SK-N-SH (cell line): ENCODE measurements at regions not wholly inside any gene's neighbourhood (a gene's known extent, or its start where the extent isn't known, plus 50 kb on each side); places are given as distances from the start of the nearest gene placed in this dataset.

ENCODE experiments used
- CTCF ChIA-PET: fragments of 300-600, 350-600 bp; formaldehyde crosslinking; extraction: SDS; loops from one replicate; lab custom pipeline; 2021; lab: Yijun Ruan, JAX
- POLR2A ChIA-PET: fragments of 350-600 bp; sonication (Branson Sonifier 250); formaldehyde crosslinking; extraction: SDS; loops from one replicate; lab custom pipeline; 2020; ENCODE audit warnings: antibody characterized with exemption, inconsistent platforms; lab: Yijun Ruan, JAX
- DNase-seq: peaks from one replicate; pipeline ENCODE4 v3.0.0; 2012
- H2AFZ ChIP-seq: fragments of 200-600 bp; sonication (generic); 2 replicates; pipeline ENCODE4 v1.8.1; 2016; ENCODE audit warnings: antibody characterized with exemption, mild to moderate bottlenecking, low read depth
- H3F3A ChIP-seq: fragments of 200-600 bp; sonication (generic); replicated peaks from 2 replicates; pipeline ENCODE3; 2016; ENCODE audit warnings: antibody characterized with exemption, mild to moderate bottlenecking; ENCODE audit not compliant: insufficient read depth
- H3K27ac ChIP-seq, 2 experiments: fragments of 200-500 bp in 1 of 2; fragments of 200-600 bp in 1 of 2; sonication (Bioruptor generic) in 1 of 2; sonication (generic), shearing (Covaris generic) in 1 of 2; 2 replicates each; pipeline versions ENCODE4 v1.5.1 to v1.6.1; 2014 to 2016; ENCODE audit warnings: low read depth in 2 of 2, inconsistent platforms in 1 of 2, low read length in 1 of 2, mild to moderate bottlenecking in 1 of 2, mixed read lengths in 1 of 2
- H3K27me3 ChIP-seq: fragments of 200-600 bp; sonication (generic), shearing (Covaris generic); 2 replicates; pipeline ENCODE4 v1.6.1; 2016; ENCODE audit warnings: mixed run types; ENCODE audit not compliant: insufficient read depth
- H3K36me3 ChIP-seq, 2 experiments: fragments of 200-500 bp in 1 of 2; fragments of 200-600 bp in 1 of 2; sonication (Bioruptor generic) in 1 of 2; sonication (generic) in 1 of 2; replicated peaks in 1 of 2; 2 replicates each; pipeline versions ENCODE3 to v1.5.1; 2014 to 2016; ENCODE audit warnings: low read length in 1 of 2, mild to moderate bottlenecking in 1 of 2; ENCODE audit not compliant: insufficient read depth in 2 of 2, control insufficient read depth in 1 of 2
- H3K4me1 ChIP-seq, 2 experiments: fragments of 200-500 bp in 1 of 2; fragments of 200-600 bp in 1 of 2; sonication (Bioruptor generic) in 1 of 2; sonication (generic), shearing (Covaris generic) in 1 of 2; 2 replicates each; pipeline versions ENCODE4 v1.5.1 to v1.6.1; 2014 to 2016; ENCODE audit warnings: low read depth in 1 of 2, low read length in 1 of 2, mixed run types in 1 of 2; ENCODE audit not compliant: insufficient read depth in 2 of 2, control insufficient read depth in 1 of 2
- H3K4me2 ChIP-seq: fragments of 200-600 bp; sonication (generic), shearing (Covaris generic); 2 replicates; pipeline ENCODE4 v1.6.1; 2017; ENCODE audit warnings: mixed run types
- H3K4me3 ChIP-seq, 2 experiments: fragments of 200-500 bp in 1 of 2; fragments of 200-600 bp in 1 of 2; sonication (Bioruptor generic) in 1 of 2; sonication (generic), shearing (Covaris generic) in 1 of 2; 2 replicates each; pipeline versions ENCODE4 v1.5.1 to v1.8.1; 2014 to 2016; ENCODE audit warnings: low read depth in 2 of 2, inconsistent platforms in 1 of 2, low read length in 1 of 2, mild to moderate bottlenecking in 1 of 2, mixed read lengths in 1 of 2, moderate library complexity in 1 of 2
- H3K79me2 ChIP-seq: fragments of 200-600 bp; sonication (generic); 2 replicates; pipeline ENCODE4 v1.8.1; 2017; ENCODE audit warnings: mild to moderate bottlenecking; ENCODE audit not compliant: insufficient read depth
- H3K9ac ChIP-seq: fragments of 200-600 bp; sonication (generic); 2 replicates; pipeline ENCODE4 v1.6.1; 2017; ENCODE audit warnings: mixed run types
- H3K9me2 ChIP-seq: fragments of 200-600 bp; sonication (generic); 2 replicates; pipeline ENCODE4 v1.6.1; 2017; ENCODE audit warnings: mixed run types
- H3K9me3 ChIP-seq: fragments of 200-600 bp; sonication (generic); 2 replicates; pipeline ENCODE4 v1.6.1; 2017; ENCODE audit warnings: mixed run types, mild to moderate bottlenecking, moderate library complexity
- H4K20me1 ChIP-seq: fragments of 200-600 bp; sonication (generic); 2 replicates; pipeline ENCODE4 v1.6.1; 2017; ENCODE audit warnings: mild to moderate bottlenecking, mixed run types; ENCODE audit not compliant: insufficient read depth
- EP300 ChIP-seq, 2 experiments: IDR thresholded peaks; 2 replicates each; pipeline versions ENCODE4 v1.4.0 to v1.6.1; 2012; ENCODE audit warnings: borderline replicate concordance in 1 of 2, low read depth in 1 of 2, low read length in 1 of 2
- EZH2phosphoT487 ChIP-seq: fragments of 200-600 bp; sonication (generic); IDR thresholded peaks from 2 replicates; pipeline ENCODE4 v1.6.1; 2017; ENCODE audit warnings: low read depth, mixed run types, mild to moderate bottlenecking, antibody characterized with exemption, moderate library complexity, borderline replicate concordance
- FOSL2 ChIP-seq: IDR thresholded peaks from 2 replicates; pipeline ENCODE4 v1.4.0; 2012; ENCODE audit warnings: low read depth, mild to moderate bottlenecking, moderate library complexity, borderline replicate concordance
- FOXM1 ChIP-seq: IDR thresholded peaks from 2 replicates; pipeline ENCODE4 v1.4.0; 2012; ENCODE audit warnings: low read depth, mild to moderate bottlenecking
- GABPA ChIP-seq: IDR thresholded peaks from 2 replicates; pipeline ENCODE4 v1.4.0; 2012; ENCODE audit warnings: low read depth, mild to moderate bottlenecking
- GATA2 ChIP-seq: sonication (generic); formaldehyde crosslinking; IDR thresholded peaks from 2 replicates; pipeline ENCODE4 v1.5.0; 2020; ENCODE audit warnings: mild to moderate bottlenecking, missing genetic modification reagents
- IRF3 ChIP-seq: fragments of 150-350 bp; IDR thresholded peaks from 2 replicates; pipeline ENCODE4 v1.6.1; 2016; ENCODE audit warnings: mild to moderate bottlenecking, low read depth, low read length
- JUND ChIP-seq: IDR thresholded peaks from 2 replicates; pipeline ENCODE4 v1.4.0; 2012
- POLR2AphosphoS5 ChIP-seq: IDR thresholded peaks from 2 replicates; pipeline ENCODE4 v1.6.1; 2012; ENCODE audit warnings: low read depth, low read length
- RFX5 ChIP-seq: IDR thresholded peaks from 2 replicates; pipeline ENCODE4 v1.6.1; 2012; ENCODE audit warnings: mild to moderate bottlenecking, improper control_type of control experiment, low read length
- SIN3A ChIP-seq: IDR thresholded peaks from 2 replicates; pipeline ENCODE4 v1.6.1; 2012; ENCODE audit warnings: low read depth, mild to moderate bottlenecking, low read length, moderate library complexity, borderline replicate concordance
- SMC3 ChIP-seq: IDR thresholded peaks from 2 replicates; pipeline ENCODE4 v1.6.1; 2012; ENCODE audit warnings: low read depth, low read length, improper control_type of control experiment
- USF2 ChIP-seq: fragments of 150-350 bp; IDR thresholded peaks from 2 replicates; pipeline ENCODE4 v1.6.1; 2017; ENCODE audit warnings: antibody characterized with exemption, low read length, low read depth, borderline replicate concordance
- YY1 ChIP-seq: IDR thresholded peaks from 2 replicates; pipeline ENCODE4 v1.4.0; 2012; ENCODE audit warnings: low read depth, mild to moderate bottlenecking
- WGBS: methylation state at CpG from one replicate; pipeline ENCODE4 v1.1.6; 2017; ENCODE audit warnings: low lambda C conversion rate; 5-methylcytosine and 5-hydroxymethylcytosine counted together
- TF ChIP-seq, protein P1 (sequence below): IDR thresholded peaks from 2 replicates; pipeline ENCODE4 v1.6.1; 2012; ENCODE audit warnings: mild to moderate bottlenecking, low read depth, low read length, moderate library complexity
- TF ChIP-seq, protein P2 (sequence below): IDR thresholded peaks from 2 replicates; pipeline ENCODE4 v1.4.0; 2012; ENCODE audit warnings: low read depth, borderline replicate concordance
- TF ChIP-seq, protein P3 (sequence below): fragments of 200-600 bp; sonication (generic); IDR thresholded peaks from 2 replicates; pipeline ENCODE4 v1.6.1; 2017; ENCODE audit warnings: antibody characterized with exemption, mild to moderate bottlenecking, moderate library complexity
- TF ChIP-seq, protein P4 (sequence below): IDR thresholded peaks from 2 replicates; pipeline ENCODE4; 2012

DNA sequence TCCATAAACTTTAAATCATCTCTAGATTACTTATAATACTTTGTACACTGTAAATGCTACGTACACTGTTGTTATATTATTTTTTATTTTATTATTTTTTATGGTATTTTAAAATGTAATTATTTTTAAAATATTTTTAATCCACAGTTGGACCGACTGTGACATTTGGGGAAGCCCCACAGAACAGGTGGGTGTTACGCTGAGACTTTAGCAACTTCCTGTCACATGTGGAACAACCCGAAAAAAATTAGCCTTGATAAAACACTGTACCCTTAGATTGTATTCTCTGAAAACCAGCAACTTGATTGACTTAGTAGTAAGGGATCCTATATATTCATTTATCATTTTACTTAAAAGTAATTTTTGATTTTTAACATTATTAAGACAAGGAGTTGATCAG is 1755.7 kb upstream of the SEL1L start (continued):
- TF ChIP-seq, protein P1, sequence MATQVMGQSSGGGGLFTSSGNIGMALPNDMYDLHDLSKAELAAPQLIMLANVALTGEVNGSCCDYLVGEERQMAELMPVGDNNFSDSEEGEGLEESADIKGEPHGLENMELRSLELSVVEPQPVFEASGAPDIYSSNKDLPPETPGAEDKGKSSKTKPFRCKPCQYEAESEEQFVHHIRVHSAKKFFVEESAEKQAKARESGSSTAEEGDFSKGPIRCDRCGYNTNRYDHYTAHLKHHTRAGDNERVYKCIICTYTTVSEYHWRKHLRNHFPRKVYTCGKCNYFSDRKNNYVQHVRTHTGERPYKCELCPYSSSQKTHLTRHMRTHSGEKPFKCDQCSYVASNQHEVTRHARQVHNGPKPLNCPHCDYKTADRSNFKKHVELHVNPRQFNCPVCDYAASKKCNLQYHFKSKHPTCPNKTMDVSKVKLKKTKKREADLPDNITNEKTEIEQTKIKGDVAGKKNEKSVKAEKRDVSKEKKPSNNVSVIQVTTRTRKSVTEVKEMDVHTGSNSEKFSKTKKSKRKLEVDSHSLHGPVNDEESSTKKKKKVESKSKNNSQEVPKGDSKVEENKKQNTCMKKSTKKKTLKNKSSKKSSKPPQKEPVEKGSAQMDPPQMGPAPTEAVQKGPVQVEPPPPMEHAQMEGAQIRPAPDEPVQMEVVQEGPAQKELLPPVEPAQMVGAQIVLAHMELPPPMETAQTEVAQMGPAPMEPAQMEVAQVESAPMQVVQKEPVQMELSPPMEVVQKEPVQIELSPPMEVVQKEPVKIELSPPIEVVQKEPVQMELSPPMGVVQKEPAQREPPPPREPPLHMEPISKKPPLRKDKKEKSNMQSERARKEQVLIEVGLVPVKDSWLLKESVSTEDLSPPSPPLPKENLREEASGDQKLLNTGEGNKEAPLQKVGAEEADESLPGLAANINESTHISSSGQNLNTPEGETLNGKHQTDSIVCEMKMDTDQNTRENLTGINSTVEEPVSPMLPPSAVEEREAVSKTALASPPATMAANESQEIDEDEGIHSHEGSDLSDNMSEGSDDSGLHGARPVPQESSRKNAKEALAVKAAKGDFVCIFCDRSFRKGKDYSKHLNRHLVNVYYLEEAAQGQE = no peak
- TF ChIP-seq FOXM1 (no peak), EP300 (IDR thresholded peaks at IDR 0.05; ENCODE audit: borderline replicate concordance in 1 of 2, low read depth in 1 of 2, low read length in 1 of 2) (no peak), RFX5 (no peak), GABPA (no peak)

GRCh38 chr14:83289896-83290295 is 1756.2 kb upstream of the SEL1L start:
- Histone ChIP-seq H3K9ac (no peak overlapping the region), H3K27me3 (no peaks in the 10 kb centered on the region), H3K9me3 (no peaks in the 10 kb centered on the region), H2AFZ (no peak overlapping the region), H3K4me3 (no peak overlapping the region), H3K4me2 (no peak overlapping the region), H3F3A (no peaks in the 10 kb centered on the region), H3K9me2 (no peaks in the 10 kb centered on the region), H4K20me1 (no peaks in the 10 kb centered on the region), H3K27ac (no peak overlapping the region), H3K4me1 (no peaks in the 10 kb centered on the region), H3K36me3 (no peaks in the 10 kb centered on the region), H3K79me2 (no peaks in the 10 kb centered on the region)
- POLR2A ChIA-PET = no interaction called here
- no peak for TF ChIP-seq EZH2phosphoT487
- TF ChIP-seq, protein P2, sequence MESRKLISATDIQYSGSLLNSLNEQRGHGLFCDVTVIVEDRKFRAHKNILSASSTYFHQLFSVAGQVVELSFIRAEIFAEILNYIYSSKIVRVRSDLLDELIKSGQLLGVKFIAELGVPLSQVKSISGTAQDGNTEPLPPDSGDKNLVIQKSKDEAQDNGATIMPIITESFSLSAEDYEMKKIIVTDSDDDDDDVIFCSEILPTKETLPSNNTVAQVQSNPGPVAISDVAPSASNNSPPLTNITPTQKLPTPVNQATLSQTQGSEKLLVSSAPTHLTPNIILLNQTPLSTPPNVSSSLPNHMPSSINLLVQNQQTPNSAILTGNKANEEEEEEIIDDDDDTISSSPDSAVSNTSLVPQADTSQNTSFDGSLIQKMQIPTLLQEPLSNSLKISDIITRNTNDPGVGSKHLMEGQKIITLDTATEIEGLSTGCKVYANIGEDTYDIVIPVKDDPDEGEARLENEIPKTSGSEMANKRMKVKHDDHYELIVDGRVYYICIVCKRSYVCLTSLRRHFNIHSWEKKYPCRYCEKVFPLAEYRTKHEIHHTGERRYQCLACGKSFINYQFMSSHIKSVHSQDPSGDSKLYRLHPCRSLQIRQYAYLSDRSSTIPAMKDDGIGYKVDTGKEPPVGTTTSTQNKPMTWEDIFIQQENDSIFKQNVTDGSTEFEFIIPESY = no peak
- no peak for TF ChIP-seq SIN3A
- no peak for TF ChIP-seq FOSL2
- no peak for TF ChIP-seq JUND
- TF ChIP-seq YY1 = no peak
- no peak for TF ChIP-seq GATA2
- TF ChIP-seq, protein P3, sequence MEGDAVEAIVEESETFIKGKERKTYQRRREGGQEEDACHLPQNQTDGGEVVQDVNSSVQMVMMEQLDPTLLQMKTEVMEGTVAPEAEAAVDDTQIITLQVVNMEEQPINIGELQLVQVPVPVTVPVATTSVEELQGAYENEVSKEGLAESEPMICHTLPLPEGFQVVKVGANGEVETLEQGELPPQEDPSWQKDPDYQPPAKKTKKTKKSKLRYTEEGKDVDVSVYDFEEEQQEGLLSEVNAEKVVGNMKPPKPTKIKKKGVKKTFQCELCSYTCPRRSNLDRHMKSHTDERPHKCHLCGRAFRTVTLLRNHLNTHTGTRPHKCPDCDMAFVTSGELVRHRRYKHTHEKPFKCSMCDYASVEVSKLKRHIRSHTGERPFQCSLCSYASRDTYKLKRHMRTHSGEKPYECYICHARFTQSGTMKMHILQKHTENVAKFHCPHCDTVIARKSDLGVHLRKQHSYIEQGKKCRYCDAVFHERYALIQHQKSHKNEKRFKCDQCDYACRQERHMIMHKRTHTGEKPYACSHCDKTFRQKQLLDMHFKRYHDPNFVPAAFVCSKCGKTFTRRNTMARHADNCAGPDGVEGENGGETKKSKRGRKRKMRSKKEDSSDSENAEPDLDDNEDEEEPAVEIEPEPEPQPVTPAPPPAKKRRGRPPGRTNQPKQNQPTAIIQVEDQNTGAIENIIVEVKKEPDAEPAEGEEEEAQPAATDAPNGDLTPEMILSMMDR = no peak
- TF ChIP-seq POLR2AphosphoS5 = no peak
- no peak for TF ChIP-seq SMC3
- no peak for TF ChIP-seq IRF3
- no peak for TF ChIP-seq USF2
- TF ChIP-seq, protein P4, sequence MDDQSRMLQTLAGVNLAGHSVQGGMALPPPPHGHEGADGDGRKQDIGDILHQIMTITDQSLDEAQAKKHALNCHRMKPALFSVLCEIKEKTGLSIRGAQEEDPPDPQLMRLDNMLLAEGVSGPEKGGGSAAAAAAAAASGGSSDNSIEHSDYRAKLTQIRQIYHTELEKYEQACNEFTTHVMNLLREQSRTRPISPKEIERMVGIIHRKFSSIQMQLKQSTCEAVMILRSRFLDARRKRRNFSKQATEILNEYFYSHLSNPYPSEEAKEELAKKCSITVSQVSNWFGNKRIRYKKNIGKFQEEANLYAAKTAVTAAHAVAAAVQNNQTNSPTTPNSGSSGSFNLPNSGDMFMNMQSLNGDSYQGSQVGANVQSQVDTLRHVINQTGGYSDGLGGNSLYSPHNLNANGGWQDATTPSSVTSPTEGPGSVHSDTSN = no peak
- 0% methylated on average over 1 of the region's 1 CpG for WGBS
- DNase-seq = no peak
- CTCF ChIA-PET = no interaction called here
